ENCODE measurements at regions not wholly inside any gene's neighbourhood (a gene's known extent, or its start where the extent isn't known, plus 50 kb on each side); places are given as distances from the start of the nearest gene placed in this dataset.
A peak's percentile ranks its signal among the peaks of the same experiment; 100 is the strongest.

- POLR2A ChIA-PET = no interaction called here
- CTCF ChIA-PET = interaction anchor here (1.4 to 1.7 kb wide), 4 partner anchors 12 to 1481 kb away, joined by 3 to 7 read pairs (median 6); no protein-coding TSS in a partner anchor
- intact Hi-C loops (cut with micrococcal nuclease) (loop anchor here (1.0 to 5.0 kb wide), 10 partner anchors 25 to 1212 kb away; partner anchors contain the start of gene KLF6), dilution Hi-C loops (cut with MboI; ENCODE audit: extremely low pct_ligation_motif_present, low sequenced_read_pairs) (no loop called here)
- Histone ChIP-seq H3K4me3 (replicated peaks in 1 of 3; ENCODE audit: insufficient read depth in 1 of 3, low read depth in 1 of 3, low read length in 3 of 3) (no peak overlapping the region), H3K9ac (replicated peaks; ENCODE audit: extremely low read depth, insufficient read depth, low read length) (peak overlapping the region; percentile 99), H3K9me1 (replicated peaks; ENCODE audit: control insufficient read depth, extremely low read depth, insufficient read depth, low read length) (no peaks in the 10 kb centered on the region), H3K4me1 (ENCODE audit: control insufficient read depth, extremely low read depth, insufficient read depth, low read length) (peaks cover 28% of the 10 kb centered on the region), H2AFZ (ENCODE audit: low read depth, low read length) (peak overlapping the region; percentile 54), H3K9me3 (replicated peaks; ENCODE audit: control insufficient read depth, insufficient read depth, low read length) (no peaks in the 10 kb centered on the region), H3K36me3 (ENCODE audit: control insufficient read depth in 2 of 2, extremely low read depth in 1 of 2, insufficient read depth in 2 of 2, low read length in 2 of 2) (no peaks in the 10 kb centered on the region), H4K20me1 (replicated peaks; ENCODE audit: control insufficient read depth, extremely low read depth, insufficient read depth, low read length) (no peaks in the 10 kb centered on the region), H3K27ac (ENCODE audit: insufficient read depth, low read depth, low read length) (peak overlapping the region; percentile 84), H3K4me2 (ENCODE audit: insufficient read depth, low read length) (no peak overlapping the region), H3K79me2 (ENCODE audit: control insufficient read depth, insufficient read depth, low read length) (peaks cover 34% of the 10 kb centered on the region), H3K27me3 (ENCODE audit: control insufficient read depth in 2 of 2, insufficient read depth in 2 of 2, low read length in 2 of 2) (no peaks in the 10 kb centered on the region)
- DNase-seq (ENCODE audit: low read depth, low spot score) (no peak), FAIRE-seq (no peak)
- BruUV-seq (replicated peaks) = no TSS peak
- TF ChIP-seq FOS (IDR thresholded peaks at IDR 0.05; ENCODE audit: borderline replicate concordance, insufficient read depth, low read length) = no peak
- no peak for TF ChIP-seq POLR2A (IDR thresholded peaks at IDR 0.05; ENCODE audit: low read depth, low read length)
- no peak for TF ChIP-seq EZH2 (IDR thresholded peaks at IDR 0.05; ENCODE audit: borderline replicate concordance, low read depth, low read length, severe bottlenecking)
- no peak for TF ChIP-seq JUN (IDR thresholded peaks at IDR 0.05; ENCODE audit: borderline replicate concordance, insufficient read depth, insufficient read length, low read depth)
- TF ChIP-seq POLR2AphosphoS5 (IDR thresholded peaks at IDR 0.05; ENCODE audit: insufficient read depth, low read depth, low read length) = no peak
- no peak for TF ChIP-seq MYC (IDR thresholded peaks at IDR 0.05; ENCODE audit: low read depth, low read length)
- no peak for TF ChIP-seq MAX (IDR thresholded peaks at IDR 0.05; ENCODE audit: insufficient read depth, insufficient read length)
- TF ChIP-seq GATA2 (IDR thresholded peaks at IDR 0.05; ENCODE audit: insufficient read depth, insufficient read length, low read depth, low read length) = no peak
- TF ChIP-seq, protein P1, sequence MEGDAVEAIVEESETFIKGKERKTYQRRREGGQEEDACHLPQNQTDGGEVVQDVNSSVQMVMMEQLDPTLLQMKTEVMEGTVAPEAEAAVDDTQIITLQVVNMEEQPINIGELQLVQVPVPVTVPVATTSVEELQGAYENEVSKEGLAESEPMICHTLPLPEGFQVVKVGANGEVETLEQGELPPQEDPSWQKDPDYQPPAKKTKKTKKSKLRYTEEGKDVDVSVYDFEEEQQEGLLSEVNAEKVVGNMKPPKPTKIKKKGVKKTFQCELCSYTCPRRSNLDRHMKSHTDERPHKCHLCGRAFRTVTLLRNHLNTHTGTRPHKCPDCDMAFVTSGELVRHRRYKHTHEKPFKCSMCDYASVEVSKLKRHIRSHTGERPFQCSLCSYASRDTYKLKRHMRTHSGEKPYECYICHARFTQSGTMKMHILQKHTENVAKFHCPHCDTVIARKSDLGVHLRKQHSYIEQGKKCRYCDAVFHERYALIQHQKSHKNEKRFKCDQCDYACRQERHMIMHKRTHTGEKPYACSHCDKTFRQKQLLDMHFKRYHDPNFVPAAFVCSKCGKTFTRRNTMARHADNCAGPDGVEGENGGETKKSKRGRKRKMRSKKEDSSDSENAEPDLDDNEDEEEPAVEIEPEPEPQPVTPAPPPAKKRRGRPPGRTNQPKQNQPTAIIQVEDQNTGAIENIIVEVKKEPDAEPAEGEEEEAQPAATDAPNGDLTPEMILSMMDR (IDR thresholded peaks at IDR 0.05; ENCODE audit: extremely low read depth in 1 of 2, insufficient read depth in 1 of 2, low read depth in 1 of 2, low read length in 2 of 2) = no peak
Measured at GRCh38 chr10:4678951-4679671, 146.9 kb upstream of the AKR1E2 start.
